SK-N-SH (cell line): ENCODE measurements at regions not wholly inside any gene's neighbourhood (a gene's known extent, or its start where the extent isn't known, plus 50 kb on each side); places are given as distances from the start of the nearest gene placed in this dataset.

ENCODE experiments used
- EP300 ChIP-seq, 2 experiments: IDR thresholded peaks; 2 replicates each; pipeline versions ENCODE4 v1.4.0 to v1.6.1; 2012; ENCODE audit warnings: borderline replicate concordance in 1 of 2, low read depth in 1 of 2, low read length in 1 of 2
- JUND ChIP-seq: IDR thresholded peaks from 2 replicates; pipeline ENCODE4 v1.4.0; 2012
- MXI1 ChIP-seq: IDR thresholded peaks from 2 replicates; pipeline ENCODE4 v1.6.1; 2012; ENCODE audit warnings: mild to moderate bottlenecking, low read depth, low read length, improper control_type of control experiment
- NFIC ChIP-seq: IDR thresholded peaks from 2 replicates; pipeline ENCODE4 v1.4.0; 2012; ENCODE audit warnings: borderline replicate concordance
- RAD21 ChIP-seq: IDR thresholded peaks from 2 replicates; pipeline ENCODE4 v1.6.1; 2012; ENCODE audit warnings: mild to moderate bottlenecking, low read length
- RCOR1 ChIP-seq: fragments of 150-350 bp; IDR thresholded peaks from 2 replicates; pipeline ENCODE4 v1.6.1; 2017; ENCODE audit warnings: antibody characterized with exemption, low read length
- SMC3 ChIP-seq: IDR thresholded peaks from 2 replicates; pipeline ENCODE4 v1.6.1; 2012; ENCODE audit warnings: low read depth, low read length, improper control_type of control experiment
- TCF12 ChIP-seq: IDR thresholded peaks from 2 replicates; pipeline ENCODE4 v1.4.0; 2012
- TEAD4 ChIP-seq: IDR thresholded peaks from 2 replicates; pipeline ENCODE4 v1.4.0; 2012; ENCODE audit warnings: mild to moderate bottlenecking, borderline replicate concordance; ENCODE audit not compliant: insufficient read depth
- YY1 ChIP-seq: IDR thresholded peaks from 2 replicates; pipeline ENCODE4 v1.4.0; 2012; ENCODE audit warnings: low read depth, mild to moderate bottlenecking
- TF ChIP-seq, protein P1 (sequence below): fragments of 200-600 bp; sonication (generic); IDR thresholded peaks from 2 replicates; pipeline ENCODE4 v1.6.1; 2017; ENCODE audit warnings: antibody characterized with exemption, mild to moderate bottlenecking, moderate library complexity
- TF ChIP-seq, protein P2 (sequence below): IDR thresholded peaks from 2 replicates; pipeline ENCODE4; 2012
- TF ChIP-seq, protein P3 (sequence below): IDR thresholded peaks from 2 replicates; pipeline ENCODE4 v1.4.0; 2012; ENCODE audit warnings: low read depth

DNA sequence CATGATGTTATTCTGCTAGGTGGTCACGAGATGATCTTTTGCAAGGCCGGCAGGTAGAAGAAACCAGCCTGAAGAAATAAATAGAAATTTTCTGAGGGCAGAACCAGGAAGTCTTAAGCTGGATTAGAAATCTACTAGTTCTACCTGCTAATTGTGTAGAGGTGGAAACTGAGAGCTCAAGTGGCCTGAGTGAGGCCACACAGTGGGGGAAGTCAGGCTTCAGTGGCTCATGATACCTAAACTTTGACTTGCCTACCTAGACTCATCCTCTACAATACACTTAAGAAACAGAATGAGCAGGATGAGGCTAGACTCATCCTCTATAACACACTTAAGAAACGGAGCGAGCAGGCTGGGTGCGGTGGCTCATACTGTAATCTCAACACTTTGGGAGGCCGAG lies 134.9 kb upstream of the NDUFV2 start:
- TF ChIP-seq, protein P1, sequence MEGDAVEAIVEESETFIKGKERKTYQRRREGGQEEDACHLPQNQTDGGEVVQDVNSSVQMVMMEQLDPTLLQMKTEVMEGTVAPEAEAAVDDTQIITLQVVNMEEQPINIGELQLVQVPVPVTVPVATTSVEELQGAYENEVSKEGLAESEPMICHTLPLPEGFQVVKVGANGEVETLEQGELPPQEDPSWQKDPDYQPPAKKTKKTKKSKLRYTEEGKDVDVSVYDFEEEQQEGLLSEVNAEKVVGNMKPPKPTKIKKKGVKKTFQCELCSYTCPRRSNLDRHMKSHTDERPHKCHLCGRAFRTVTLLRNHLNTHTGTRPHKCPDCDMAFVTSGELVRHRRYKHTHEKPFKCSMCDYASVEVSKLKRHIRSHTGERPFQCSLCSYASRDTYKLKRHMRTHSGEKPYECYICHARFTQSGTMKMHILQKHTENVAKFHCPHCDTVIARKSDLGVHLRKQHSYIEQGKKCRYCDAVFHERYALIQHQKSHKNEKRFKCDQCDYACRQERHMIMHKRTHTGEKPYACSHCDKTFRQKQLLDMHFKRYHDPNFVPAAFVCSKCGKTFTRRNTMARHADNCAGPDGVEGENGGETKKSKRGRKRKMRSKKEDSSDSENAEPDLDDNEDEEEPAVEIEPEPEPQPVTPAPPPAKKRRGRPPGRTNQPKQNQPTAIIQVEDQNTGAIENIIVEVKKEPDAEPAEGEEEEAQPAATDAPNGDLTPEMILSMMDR = no peak
- TF ChIP-seq RAD21 (no peak), NFIC (no peak), TCF12 (no peak), JUND (no peak), YY1 (no peak), EP300 (IDR thresholded peaks at IDR 0.05; ENCODE audit: borderline replicate concordance in 1 of 2, low read depth in 1 of 2, low read length in 1 of 2) (no peak), TEAD4 (no peak), RCOR1 (no peak), MXI1 (no peak), SMC3 (no peak)
- TF ChIP-seq, protein P2, sequence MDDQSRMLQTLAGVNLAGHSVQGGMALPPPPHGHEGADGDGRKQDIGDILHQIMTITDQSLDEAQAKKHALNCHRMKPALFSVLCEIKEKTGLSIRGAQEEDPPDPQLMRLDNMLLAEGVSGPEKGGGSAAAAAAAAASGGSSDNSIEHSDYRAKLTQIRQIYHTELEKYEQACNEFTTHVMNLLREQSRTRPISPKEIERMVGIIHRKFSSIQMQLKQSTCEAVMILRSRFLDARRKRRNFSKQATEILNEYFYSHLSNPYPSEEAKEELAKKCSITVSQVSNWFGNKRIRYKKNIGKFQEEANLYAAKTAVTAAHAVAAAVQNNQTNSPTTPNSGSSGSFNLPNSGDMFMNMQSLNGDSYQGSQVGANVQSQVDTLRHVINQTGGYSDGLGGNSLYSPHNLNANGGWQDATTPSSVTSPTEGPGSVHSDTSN = no peak
- TF ChIP-seq, protein P3, sequence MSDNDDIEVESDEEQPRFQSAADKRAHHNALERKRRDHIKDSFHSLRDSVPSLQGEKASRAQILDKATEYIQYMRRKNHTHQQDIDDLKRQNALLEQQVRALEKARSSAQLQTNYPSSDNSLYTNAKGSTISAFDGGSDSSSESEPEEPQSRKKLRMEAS = no peak
